GM10266 (cell line): ENCODE measurements at regions not wholly inside any gene's neighbourhood (a gene's known extent, or its start where the extent isn't known, plus 50 kb on each side); places are given as distances from the start of the nearest gene placed in this dataset.

Experiments used
- DNase-seq: peaks from one replicate; pipeline ENCODE4 v3.0.0; 2012; ENCODE audit errors: extremely low spot score
- TF ChIP-seq, protein P1 (sequence below): IDR thresholded peaks from 2 replicates; pipeline ENCODE4 v1.5.1; 2012; ENCODE audit warnings: mild to moderate bottlenecking, low read depth; ENCODE audit not compliant: control insufficient read depth, insufficient read depth; ENCODE audit errors: missing control alignments

DNA sequence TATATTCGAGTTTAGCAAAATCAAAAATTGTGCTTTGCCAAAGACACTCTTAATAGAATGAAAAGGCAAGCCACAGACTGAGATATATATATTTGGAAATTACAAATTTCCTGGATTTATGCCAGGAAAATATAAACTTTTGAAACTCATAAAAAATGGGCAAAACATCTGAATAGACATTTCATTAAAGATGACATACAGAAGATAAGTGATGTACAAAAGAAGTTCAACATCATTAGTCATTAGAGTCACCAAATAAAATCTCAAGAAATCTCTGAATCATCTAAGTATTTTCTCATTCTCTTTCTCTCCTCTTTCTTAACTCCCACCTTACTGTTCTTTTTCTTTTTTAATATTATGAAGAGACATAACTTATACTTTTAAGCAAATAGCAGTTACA, 921.1 kb downstream of the DSC3 start:
- TF ChIP-seq, protein P1, sequence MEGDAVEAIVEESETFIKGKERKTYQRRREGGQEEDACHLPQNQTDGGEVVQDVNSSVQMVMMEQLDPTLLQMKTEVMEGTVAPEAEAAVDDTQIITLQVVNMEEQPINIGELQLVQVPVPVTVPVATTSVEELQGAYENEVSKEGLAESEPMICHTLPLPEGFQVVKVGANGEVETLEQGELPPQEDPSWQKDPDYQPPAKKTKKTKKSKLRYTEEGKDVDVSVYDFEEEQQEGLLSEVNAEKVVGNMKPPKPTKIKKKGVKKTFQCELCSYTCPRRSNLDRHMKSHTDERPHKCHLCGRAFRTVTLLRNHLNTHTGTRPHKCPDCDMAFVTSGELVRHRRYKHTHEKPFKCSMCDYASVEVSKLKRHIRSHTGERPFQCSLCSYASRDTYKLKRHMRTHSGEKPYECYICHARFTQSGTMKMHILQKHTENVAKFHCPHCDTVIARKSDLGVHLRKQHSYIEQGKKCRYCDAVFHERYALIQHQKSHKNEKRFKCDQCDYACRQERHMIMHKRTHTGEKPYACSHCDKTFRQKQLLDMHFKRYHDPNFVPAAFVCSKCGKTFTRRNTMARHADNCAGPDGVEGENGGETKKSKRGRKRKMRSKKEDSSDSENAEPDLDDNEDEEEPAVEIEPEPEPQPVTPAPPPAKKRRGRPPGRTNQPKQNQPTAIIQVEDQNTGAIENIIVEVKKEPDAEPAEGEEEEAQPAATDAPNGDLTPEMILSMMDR, result no peak

GRCh38 chr18:30113454-30113853, 929.1 kb downstream of the DSC3 start:
- TF ChIP-seq, protein P1, result no peak

More for the DNA sequence above, 921.1 kb downstream of the DSC3 start:
- no peak for DNase-seq

DNA sequence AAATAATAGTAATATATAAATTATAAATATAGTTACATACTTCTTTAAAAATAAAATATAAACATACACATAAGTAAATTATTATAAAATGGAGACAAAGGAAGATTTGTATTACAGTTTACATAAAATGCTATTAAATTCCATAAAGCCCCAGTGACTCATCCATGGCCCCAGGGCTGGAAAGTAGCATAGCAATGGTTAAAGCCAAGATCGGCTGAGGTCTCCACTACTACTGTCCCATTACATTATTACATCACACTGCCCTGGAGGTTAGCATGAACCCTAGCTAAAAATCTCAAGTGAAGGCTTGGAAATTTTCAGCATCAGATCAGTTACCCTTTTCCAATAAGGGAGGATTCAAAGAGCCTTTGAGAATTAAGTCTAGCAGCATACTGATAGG, 936.2 kb downstream of the DSC3 start:
- TF ChIP-seq, protein P1, result no peak
- DNase-seq, result no peak

More at GRCh38 chr18:30113454-30113853, 929.1 kb downstream of the DSC3 start:
- no peak for DNase-seq

GRCh38 chr18:30103881-30104280, 938.7 kb downstream of the DSC3 start:
- DNase-seq, result no peak
- TF ChIP-seq, protein P1, result no peak

DNA sequence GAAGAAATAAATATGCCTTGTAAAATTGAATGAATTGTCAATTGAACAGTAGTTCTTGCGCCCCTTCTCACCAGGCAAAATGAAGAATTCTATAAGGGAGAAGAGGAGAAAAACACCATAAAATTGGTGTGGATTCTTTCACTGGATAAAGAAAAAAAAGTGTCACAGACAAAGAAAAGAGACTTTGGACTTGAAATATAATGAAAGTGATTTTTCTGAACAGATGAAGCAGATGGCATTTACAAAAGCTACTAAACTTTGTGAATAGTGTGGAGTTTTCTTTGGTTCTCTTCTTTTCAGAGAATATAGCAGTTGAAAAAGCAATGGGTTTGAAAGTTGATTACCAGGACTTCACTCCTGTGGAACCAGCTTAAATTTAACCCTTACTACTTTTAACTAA, 945.7 kb downstream of the DSC3 start:
- DNase-seq, result no peak
- TF ChIP-seq, protein P1, result no peak

- DNase-seq, result no peak
- TF ChIP-seq, protein P1, result no peak
Observed at GRCh38 chr18:30094556-30094955, 948.0 kb downstream of the DSC3 start.

DNA sequence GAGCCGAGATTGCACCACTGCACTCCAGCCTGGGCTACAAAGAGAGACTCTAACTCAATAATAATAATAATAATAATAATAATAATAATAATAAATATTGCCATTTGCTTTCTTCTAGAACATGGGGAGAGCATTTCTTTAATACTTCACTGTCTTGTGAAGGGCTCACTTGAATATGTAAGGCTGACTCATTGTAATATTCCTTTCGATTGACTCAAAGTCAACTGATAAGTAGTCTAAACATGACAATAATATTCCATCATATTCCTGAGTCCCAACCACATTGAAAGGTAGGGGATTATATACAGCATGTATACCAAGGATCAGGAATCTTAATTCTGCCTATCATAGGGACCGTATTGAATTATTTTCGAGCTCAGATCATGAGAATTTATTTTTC, 949.2 kb downstream of the DSC3 start:
- TF ChIP-seq, protein P1, result no peak
- no peak for DNase-seq
